Nephron (organoid): ENCODE measurements at regions not wholly inside any gene's neighbourhood (a gene's known extent, or its start where the extent isn't known, plus 50 kb on each side); places are given as distances from the start of the nearest gene placed in this dataset.

ENCODE experiments used
- H3K27ac Mint-ChIP-seq, 3 experiments: 2 replicates each; pipeline ENCODE4 v1.8.0; 2020; ENCODE audit warnings: mixed read lengths in 3 of 3, mild to moderate bottlenecking in 2 of 3, moderate library complexity in 1 of 3
- H3K27me3 Mint-ChIP-seq: 2 replicates; pipeline ENCODE4 v1.8.0; 2021; ENCODE audit warnings: low read depth, mild to moderate bottlenecking, moderate library complexity, mixed read lengths
- H3K36me3 Mint-ChIP-seq: 2 replicates; pipeline ENCODE4 v1.8.0; 2020; ENCODE audit warnings: low read depth, mixed read lengths
- H3K4me1 Mint-ChIP-seq: 2 replicates; pipeline ENCODE4 v1.8.0; 2020; ENCODE audit warnings: mixed read lengths
- H3K4me3 Mint-ChIP-seq, 3 experiments: 2 replicates each; pipeline ENCODE4 v1.8.0; 2020; ENCODE audit warnings: mild to moderate bottlenecking in 3 of 3, mixed read lengths in 3 of 3, moderate library complexity in 2 of 3
- H3K9me3 Mint-ChIP-seq: 2 replicates; pipeline ENCODE4 v1.8.0; 2020; ENCODE audit warnings: mixed read lengths
- TF ChIP-seq, protein P1 (sequence below), 3 experiments: fragments of 200-600 bp; sonication (generic); IDR thresholded peaks; one replicate each; pipeline ENCODE4 v1.5.0; 2021; ENCODE audit warnings: antibody characterized with exemption in 3 of 3; ENCODE audit not compliant: unreplicated experiment in 3 of 3

DNA sequence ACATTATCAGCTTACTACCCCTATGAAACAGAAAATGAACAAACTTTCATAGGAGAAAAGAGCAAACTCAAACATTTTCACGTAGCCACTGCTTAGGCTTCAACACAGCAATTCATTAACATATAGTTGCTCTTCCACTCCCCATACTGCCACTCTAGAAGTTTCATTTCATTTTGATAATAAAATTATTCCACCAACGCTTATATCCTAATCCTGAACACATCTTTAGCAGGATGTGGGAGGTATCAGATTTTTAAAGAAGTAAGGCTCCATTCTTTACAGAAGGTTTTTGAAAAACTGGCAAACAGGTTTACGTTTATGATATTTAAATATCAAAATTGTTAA is 77.5 kb upstream of the ANK3 start:
- TF ChIP-seq, protein P1, sequence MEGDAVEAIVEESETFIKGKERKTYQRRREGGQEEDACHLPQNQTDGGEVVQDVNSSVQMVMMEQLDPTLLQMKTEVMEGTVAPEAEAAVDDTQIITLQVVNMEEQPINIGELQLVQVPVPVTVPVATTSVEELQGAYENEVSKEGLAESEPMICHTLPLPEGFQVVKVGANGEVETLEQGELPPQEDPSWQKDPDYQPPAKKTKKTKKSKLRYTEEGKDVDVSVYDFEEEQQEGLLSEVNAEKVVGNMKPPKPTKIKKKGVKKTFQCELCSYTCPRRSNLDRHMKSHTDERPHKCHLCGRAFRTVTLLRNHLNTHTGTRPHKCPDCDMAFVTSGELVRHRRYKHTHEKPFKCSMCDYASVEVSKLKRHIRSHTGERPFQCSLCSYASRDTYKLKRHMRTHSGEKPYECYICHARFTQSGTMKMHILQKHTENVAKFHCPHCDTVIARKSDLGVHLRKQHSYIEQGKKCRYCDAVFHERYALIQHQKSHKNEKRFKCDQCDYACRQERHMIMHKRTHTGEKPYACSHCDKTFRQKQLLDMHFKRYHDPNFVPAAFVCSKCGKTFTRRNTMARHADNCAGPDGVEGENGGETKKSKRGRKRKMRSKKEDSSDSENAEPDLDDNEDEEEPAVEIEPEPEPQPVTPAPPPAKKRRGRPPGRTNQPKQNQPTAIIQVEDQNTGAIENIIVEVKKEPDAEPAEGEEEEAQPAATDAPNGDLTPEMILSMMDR (IDR thresholded peaks at IDR 0.05; ENCODE audit: unreplicated experiment in 3 of 3) = no peak
- Mint-ChIP-seq H3K9me3 (no peaks in the 10 kb centered on the region), H3K27me3 (no peaks in the 10 kb centered on the region), H3K4me1 (peaks cover 10% of the 10 kb centered on the region), H3K36me3 (no peaks in the 10 kb centered on the region), H3K4me3 (no peak overlapping the region), H3K27ac (no peak overlapping the region)

DNA sequence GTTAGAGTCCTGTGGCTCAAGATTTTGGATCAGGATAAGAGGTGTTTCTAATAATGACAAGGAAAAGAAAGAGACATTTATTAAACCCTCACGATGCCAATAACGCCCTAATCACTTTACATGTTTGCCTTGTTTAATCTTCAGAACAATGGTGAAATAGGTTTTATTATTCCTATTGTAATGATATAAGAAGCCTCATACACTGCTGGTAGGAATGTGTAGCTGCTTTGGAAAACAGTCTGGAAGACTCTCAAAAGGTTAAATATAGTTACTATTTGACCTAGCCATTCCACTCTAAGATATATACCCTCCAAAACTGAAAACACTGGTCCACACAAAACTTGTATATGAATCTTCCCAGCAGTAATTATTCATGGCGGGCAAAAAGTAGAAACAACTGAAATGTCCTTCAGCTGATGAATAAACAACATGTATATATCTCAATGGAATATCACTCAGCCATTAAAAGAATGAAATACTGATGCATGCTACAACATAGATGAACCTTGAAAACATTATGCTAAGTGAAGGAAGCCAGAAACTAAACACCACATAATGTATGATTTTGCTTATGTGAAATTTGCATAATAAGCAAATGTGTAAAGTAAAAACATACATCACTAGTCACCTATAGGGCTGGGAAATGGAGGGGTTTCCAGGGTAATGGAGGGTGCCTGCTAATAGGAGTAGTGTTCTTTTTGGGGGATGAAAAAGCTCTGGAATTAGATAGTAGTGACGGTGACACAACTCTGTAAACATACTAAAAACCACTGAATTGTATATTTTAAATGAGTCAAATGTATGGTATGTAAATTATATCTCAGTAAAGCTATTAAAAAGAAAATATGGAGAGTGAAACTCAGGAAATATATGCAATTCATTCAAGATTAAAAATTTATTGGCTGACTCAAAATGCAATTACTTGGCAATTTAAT is 76.9 kb upstream of the ANK3 start:
- no peak overlapping the region for H3K4me3 Mint-ChIP-seq

DNA sequence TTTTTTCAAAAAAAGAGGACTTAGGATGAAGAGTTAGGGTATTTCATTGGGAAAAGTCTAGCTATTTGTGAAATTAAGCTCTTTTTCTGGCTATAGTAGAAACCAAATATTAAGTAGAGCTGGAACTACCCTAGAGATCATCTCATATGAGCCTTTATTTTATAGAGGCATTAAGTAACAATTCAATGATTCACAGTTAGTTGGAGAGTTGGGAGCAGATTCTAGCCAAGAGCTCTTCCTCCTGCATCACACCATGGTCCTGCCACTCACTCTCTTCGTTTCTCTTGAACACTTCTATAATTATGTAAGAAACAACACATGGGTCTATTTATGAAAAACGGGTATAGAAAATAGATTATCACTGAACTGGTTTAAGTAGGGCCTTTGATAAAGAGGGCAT is 76.1 kb upstream of the ANK3 start:
- Mint-ChIP-seq H3K4me1 (peaks cover 10% of the 10 kb centered on the region), H3K4me3 (no peak overlapping the region), H3K27me3 (no peaks in the 10 kb centered on the region), H3K27ac (no peak overlapping the region), H3K36me3 (no peaks in the 10 kb centered on the region), H3K9me3 (no peaks in the 10 kb centered on the region)
- TF ChIP-seq, protein P1 (IDR thresholded peaks at IDR 0.05; ENCODE audit: unreplicated experiment in 3 of 3) = no peak

More for the DNA sequence above, 76.9 kb upstream of the ANK3 start:
- Mint-ChIP-seq H3K9me3 (no peaks in the 10 kb centered on the region), H3K36me3 (no peaks in the 10 kb centered on the region), H3K4me1 (peaks cover 10% of the 10 kb centered on the region), H3K27ac (no peak overlapping the region), H3K27me3 (no peaks in the 10 kb centered on the region)
- TF ChIP-seq, protein P1 (IDR thresholded peaks at IDR 0.05; ENCODE audit: unreplicated experiment in 3 of 3) = no peak

DNA sequence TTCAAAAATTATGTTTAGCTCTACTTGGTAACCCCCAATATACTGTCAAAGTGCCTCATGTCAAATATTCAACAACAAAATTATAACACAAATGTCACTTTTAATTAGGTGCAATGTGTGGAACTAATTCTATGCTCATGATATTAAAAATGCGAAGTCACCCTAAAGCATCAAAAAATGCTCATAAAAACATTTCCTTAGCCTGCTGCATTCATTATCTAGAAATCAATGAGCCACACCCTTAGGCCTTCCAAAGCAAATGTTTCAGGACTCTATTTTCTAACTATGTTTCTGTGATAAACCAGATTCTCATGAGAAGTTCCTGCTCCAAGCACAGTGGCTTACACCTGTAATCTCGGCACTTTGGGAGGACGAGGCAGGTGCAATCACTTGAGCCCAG is 75.0 kb upstream of the ANK3 start:
- peaks cover 10% of the 10 kb centered on the region for H3K4me1 Mint-ChIP-seq
- TF ChIP-seq, protein P1 (IDR thresholded peaks at IDR 0.05; ENCODE audit: unreplicated experiment in 3 of 3) = no peak
- no peaks in the 10 kb centered on the region for H3K27me3 Mint-ChIP-seq
- no peaks in the 10 kb centered on the region for H3K36me3 Mint-ChIP-seq
- H3K27ac Mint-ChIP-seq = no peak overlapping the region
- no peaks in the 10 kb centered on the region for H3K9me3 Mint-ChIP-seq
- no peak overlapping the region for H3K4me3 Mint-ChIP-seq

DNA sequence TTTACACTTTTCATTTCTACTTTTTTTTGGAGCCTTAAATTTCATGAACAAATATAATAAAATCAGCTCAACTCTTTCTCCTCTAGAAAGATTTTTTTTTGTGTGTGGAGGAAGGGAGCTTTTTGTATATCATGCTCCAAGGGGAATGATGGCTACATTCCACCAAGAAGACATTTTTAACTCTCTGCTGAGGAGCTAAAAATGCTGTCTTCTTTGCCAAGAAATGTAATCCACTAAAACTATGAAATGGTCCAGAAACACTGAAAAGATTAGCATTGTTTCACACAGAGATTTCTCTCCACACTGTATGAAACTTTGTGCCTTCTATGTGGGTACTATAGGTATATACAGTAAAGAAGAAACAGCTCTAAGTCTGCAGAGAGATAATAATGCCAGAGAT is 74.1 kb upstream of the ANK3 start:
- Mint-ChIP-seq H3K36me3 (no peaks in the 10 kb centered on the region), H3K27me3 (no peaks in the 10 kb centered on the region), H3K4me1 (peaks cover 10% of the 10 kb centered on the region), H3K9me3 (no peaks in the 10 kb centered on the region), H3K27ac (peak overlapping the region in 2 of 3 experiments; percentile 49 to 64), H3K4me3 (no peak overlapping the region)
- TF ChIP-seq, protein P1 (IDR thresholded peaks at IDR 0.05; ENCODE audit: unreplicated experiment in 3 of 3) = no peak

DNA sequence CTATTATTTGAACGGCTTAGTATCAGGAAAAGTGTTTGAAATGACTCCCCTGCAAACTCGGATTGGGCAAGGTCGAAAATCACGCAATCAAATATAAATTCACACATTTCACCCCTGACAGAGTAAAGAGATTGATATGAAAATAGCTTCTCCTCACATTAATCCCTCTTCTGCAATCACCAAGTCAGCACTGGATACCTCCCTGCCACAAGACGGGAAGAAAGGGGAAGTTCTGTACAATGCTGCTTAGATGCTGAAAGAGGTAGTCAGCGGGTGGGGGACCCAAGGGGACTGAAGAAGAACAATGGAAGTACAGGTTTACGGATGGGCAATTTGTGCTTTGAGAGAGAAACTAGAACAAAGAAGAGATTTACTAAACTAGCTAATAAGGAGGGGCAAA is 72.0 kb upstream of the ANK3 start:
- Mint-ChIP-seq H3K36me3 (no peaks in the 10 kb centered on the region), H3K4me1 (peaks cover 10% of the 10 kb centered on the region), H3K4me3 (no peak overlapping the region), H3K27me3 (no peaks in the 10 kb centered on the region), H3K27ac (no peak overlapping the region), H3K9me3 (no peaks in the 10 kb centered on the region)
- TF ChIP-seq, protein P1 (IDR thresholded peaks at IDR 0.05; ENCODE audit: unreplicated experiment in 3 of 3) = no peak
